ENCODE measurements at regions not wholly inside any gene's neighbourhood (a gene's known extent, or its start where the extent isn't known, plus 50 kb on each side); places are given as distances from the start of the nearest gene placed in this dataset.

DNA sequence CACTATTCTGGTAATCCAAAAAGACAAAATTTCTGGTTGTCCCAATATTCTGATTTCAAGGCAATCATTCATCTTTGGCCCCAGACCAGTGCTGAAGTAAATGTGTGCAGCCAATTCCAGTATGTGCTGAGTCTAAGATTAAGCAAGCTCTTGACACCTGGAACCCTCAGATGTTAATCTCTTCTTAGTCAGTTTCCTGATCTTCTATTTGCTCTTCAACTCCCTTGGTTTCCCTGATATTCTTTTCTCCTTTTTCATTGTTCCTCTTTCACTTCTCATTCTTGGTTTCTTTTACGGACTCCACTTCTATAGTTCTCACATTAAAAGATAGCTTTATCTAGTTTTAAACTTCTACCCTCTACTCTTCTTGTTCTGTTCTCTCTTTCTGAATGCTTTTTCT is 445.7 kb upstream of the FANCL start:
- TF ChIP-seq CTCF (conservative IDR thresholded peaks at IDR 0.05) (no peak), EZH2 (IDR thresholded peaks at IDR 0.05; ENCODE audit: low read depth) (no peak)

Data from PC-9 (cell line).